H1 (cell line): ENCODE measurements at regions not wholly inside any gene's neighbourhood (a gene's known extent, or its start where the extent isn't known, plus 50 kb on each side); places are given as distances from the start of the nearest gene placed in this dataset.

Experiments used
- CHD2 ChIP-seq: IDR thresholded peaks from 2 replicates; pipeline ENCODE4 v1.6.1; 2012; ENCODE audit warnings: low read length, improper control_type of control experiment
- EZH2 ChIP-seq: fragments of 200-600 bp; sonication (generic); IDR thresholded peaks from 2 replicates; pipeline ENCODE4 v1.7.1; 2012; ENCODE audit warnings: low read depth, mild to moderate bottlenecking, moderate library complexity, low read length, inconsistent platforms; ENCODE audit not compliant: severe bottlenecking
- POLR2A ChIP-seq, 2 experiments: IDR thresholded peaks; 1 replicate in 1 of 2; 2 replicates in 1 of 2; pipeline ENCODE4 v1.6.1; 2011; ENCODE audit warnings: low read depth in 2 of 2, low read length in 2 of 2, mild to moderate bottlenecking in 2 of 2; ENCODE audit errors: control extremely low read depth in 1 of 2
- POU5F1 ChIP-seq: IDR thresholded peaks from 2 replicates; pipeline ENCODE4 v1.6.1; 2011; ENCODE audit warnings: low read depth, mild to moderate bottlenecking, low read length, moderate library complexity
- TF ChIP-seq, protein P1 (sequence below), 3 experiments: IDR thresholded peaks; 1 replicate in 2 of 3; 2 replicates in 1 of 3; pipeline versions ENCODE4 v1.5.1 to v1.6.1; 2011; ENCODE audit warnings: low read length in 3 of 3, mild to moderate bottlenecking in 3 of 3, inconsistent platforms in 2 of 3, low read depth in 1 of 3, moderate library complexity in 1 of 3; ENCODE audit not compliant: insufficient read depth in 1 of 3; ENCODE audit errors: control extremely low read depth in 1 of 3
- TF ChIP-seq, protein P2 (sequence below): IDR thresholded peaks from 2 replicates; pipeline ENCODE4 v1.6.1; 2011; ENCODE audit warnings: low read depth, mild to moderate bottlenecking, low read length; ENCODE audit not compliant: insufficient read depth

DNA sequence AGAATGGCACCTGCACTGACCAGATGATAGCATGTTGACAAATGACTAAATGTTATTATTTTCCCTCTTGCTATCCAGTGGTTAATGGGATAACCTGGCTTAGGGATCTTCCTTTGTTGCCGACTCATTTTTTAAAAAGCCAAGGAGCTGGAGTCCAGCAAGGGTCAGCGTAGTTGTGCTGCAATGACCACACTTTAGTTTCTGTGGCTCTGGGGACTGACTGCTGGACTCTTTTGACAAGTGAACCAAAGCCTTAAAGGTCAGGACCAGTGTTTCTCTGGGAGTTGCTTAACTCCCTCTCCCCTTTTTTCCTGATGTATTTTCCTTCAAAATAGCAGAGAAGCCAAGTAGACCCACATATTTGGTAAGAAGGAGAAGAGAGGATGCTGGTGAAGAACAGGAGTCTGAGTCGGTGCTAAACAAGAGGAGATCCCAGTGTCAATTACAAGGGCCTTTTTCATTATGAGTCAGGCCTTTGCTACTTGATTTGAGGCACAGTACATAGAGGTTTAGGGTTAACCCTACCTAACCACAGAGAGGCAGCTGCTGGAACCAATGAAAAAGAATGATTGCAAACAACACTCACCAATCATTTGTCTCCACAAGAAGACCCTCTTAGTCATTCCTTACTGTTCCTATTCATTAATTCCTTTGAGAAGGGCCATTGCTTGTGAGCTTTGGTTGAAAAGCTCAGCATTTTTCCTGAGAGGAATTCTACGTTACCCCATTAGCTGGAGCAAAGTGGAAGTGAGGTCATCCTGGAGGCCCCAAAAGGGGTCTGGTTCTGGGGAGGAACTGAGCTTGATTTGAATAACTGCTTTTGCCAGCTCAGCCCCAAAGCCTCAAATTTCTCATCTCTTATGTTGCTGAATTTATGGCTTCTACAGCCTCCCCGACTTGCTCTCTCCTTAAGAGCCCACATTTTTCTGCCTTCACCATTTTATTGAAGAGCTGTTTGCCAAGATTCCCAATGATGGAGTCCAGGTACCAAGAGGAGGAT lies 137.6 kb upstream of the HNMT start (continued):
- TF ChIP-seq, protein P1, sequence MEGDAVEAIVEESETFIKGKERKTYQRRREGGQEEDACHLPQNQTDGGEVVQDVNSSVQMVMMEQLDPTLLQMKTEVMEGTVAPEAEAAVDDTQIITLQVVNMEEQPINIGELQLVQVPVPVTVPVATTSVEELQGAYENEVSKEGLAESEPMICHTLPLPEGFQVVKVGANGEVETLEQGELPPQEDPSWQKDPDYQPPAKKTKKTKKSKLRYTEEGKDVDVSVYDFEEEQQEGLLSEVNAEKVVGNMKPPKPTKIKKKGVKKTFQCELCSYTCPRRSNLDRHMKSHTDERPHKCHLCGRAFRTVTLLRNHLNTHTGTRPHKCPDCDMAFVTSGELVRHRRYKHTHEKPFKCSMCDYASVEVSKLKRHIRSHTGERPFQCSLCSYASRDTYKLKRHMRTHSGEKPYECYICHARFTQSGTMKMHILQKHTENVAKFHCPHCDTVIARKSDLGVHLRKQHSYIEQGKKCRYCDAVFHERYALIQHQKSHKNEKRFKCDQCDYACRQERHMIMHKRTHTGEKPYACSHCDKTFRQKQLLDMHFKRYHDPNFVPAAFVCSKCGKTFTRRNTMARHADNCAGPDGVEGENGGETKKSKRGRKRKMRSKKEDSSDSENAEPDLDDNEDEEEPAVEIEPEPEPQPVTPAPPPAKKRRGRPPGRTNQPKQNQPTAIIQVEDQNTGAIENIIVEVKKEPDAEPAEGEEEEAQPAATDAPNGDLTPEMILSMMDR (IDR thresholded peaks at IDR 0.05; ENCODE audit: control extremely low read depth in 1 of 3, insufficient read depth in 1 of 3, low read depth in 1 of 3, low read length in 3 of 3) = no peak
- TF ChIP-seq CHD2 (no peak), POLR2A (IDR thresholded peaks at IDR 0.05; ENCODE audit: control extremely low read depth in 1 of 2, low read depth in 2 of 2, low read length in 2 of 2) (no peak), EZH2 (no peak), POU5F1 (no peak)
- TF ChIP-seq, protein P2, sequence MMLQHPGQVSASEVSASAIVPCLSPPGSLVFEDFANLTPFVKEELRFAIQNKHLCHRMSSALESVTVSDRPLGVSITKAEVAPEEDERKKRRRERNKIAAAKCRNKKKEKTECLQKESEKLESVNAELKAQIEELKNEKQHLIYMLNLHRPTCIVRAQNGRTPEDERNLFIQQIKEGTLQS = no peak
